Ascending aorta (tissue), 2 donors: ENCODE measurements at regions not wholly inside any gene's neighbourhood (a gene's known extent, or its start where the extent isn't known, plus 50 kb on each side); places are given as distances from the start of the nearest gene placed in this dataset.

Source experiments
- DNase-seq, 2 donors: peaks; one replicate each; pipeline ENCODE4 v3.0.0-alpha.2; 2019; ENCODE audit warnings: low spot score in 2 of 2
- H3K27ac ChIP-seq, 2 donors: fragments of 200-600 bp; sonication (generic); one replicate each; pipeline ENCODE4 v1.5.1; 2016 to 2017; ENCODE audit warnings: mild to moderate bottlenecking in 1 of 2
- H3K27me3 ChIP-seq: fragments of 200-600 bp; sonication (generic); one replicate; pipeline ENCODE4 v1.5.1; 2017
- H3K36me3 ChIP-seq, 2 donors: fragments of 200-600 bp; sonication (generic); one replicate each; pipeline ENCODE4 v1.5.1; 2016
- H3K4me1 ChIP-seq, 2 donors: fragments of 200-600 bp; sonication (generic); one replicate each; pipeline ENCODE4 v1.5.1; 2016 to 2017; ENCODE audit warnings: mild to moderate bottlenecking in 1 of 2
- H3K4me3 ChIP-seq, 2 donors: fragments of 200-600 bp; sonication (generic); one replicate each; pipeline ENCODE4 v1.5.1; 2016 to 2017; ENCODE audit warnings: mild to moderate bottlenecking in 1 of 2
- H3K9me3 ChIP-seq, 2 donors: fragments of 200-600 bp; sonication (generic); one replicate each; pipeline ENCODE4 v1.5.1; 2016
- intact Hi-C: fragments of 100-400 bp; cut with DNase I; formaldehyde crosslinking; loops from one replicate; pipeline ENCODE4 v1.15.1; 2023
- TF ChIP-seq, protein P1 (sequence below), 3 experiments: fragments of 200-600 bp in 2 of 3; fragments of 450-650 bp in 1 of 3; sonication (generic) in 2 of 3; IDR thresholded peaks; one replicate each; pipeline ENCODE4 v1.5.1; 2016 to 2019; ENCODE audit warnings: antibody characterized with exemption in 3 of 3, mild to moderate bottlenecking in 1 of 3, moderate library complexity in 1 of 3

DNA sequence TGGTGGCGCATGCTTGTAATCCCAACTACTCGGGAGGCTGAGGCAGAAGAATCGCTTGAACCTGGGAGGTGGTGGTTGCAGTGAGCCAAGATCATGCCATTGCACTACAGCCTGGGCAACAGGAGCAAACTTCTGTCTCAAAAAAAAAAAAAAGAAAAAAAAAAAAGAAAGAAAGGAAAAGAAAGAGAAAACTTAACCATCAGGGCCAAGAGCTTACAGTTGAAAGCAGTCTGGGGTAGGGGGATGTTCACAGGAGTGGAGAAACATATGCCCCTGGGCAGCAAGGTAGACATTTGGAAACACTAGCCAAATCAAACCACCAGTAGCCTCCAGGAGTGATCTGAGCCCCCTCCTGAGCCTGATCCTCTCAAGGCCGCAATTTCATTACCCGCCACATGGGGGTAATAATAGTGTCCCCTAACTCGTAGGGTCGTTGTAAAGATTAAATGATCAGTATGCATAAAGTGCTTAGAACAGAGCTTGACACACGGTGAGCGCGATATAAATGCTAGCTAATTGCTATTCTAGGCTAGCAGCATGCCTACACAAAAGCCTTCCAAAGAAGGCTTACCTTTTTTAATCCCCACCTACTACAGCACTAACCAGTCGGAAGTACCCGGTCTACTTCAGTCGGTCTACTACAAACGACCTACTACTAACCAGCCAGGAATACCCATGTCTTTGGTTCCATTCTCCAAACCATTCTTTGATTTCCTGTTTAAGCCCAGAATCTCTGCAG lies 274.3 kb upstream of the NEBL start:
- H3K9me3 ChIP-seq: no peaks in the 10 kb centered on the region
- intact Hi-C loops: no loop called here
- no peak for DNase-seq
- H3K4me3 ChIP-seq: no peak overlapping the region
- H3K27ac ChIP-seq: no peak overlapping the region
- peaks cover 0 to 2% of the 10 kb centered on the region in 2 donors for H3K4me1 ChIP-seq
- no peaks in the 10 kb centered on the region for H3K36me3 ChIP-seq
- H3K27me3 ChIP-seq: peaks cover 4% of the 10 kb centered on the region
- TF ChIP-seq, protein P1, sequence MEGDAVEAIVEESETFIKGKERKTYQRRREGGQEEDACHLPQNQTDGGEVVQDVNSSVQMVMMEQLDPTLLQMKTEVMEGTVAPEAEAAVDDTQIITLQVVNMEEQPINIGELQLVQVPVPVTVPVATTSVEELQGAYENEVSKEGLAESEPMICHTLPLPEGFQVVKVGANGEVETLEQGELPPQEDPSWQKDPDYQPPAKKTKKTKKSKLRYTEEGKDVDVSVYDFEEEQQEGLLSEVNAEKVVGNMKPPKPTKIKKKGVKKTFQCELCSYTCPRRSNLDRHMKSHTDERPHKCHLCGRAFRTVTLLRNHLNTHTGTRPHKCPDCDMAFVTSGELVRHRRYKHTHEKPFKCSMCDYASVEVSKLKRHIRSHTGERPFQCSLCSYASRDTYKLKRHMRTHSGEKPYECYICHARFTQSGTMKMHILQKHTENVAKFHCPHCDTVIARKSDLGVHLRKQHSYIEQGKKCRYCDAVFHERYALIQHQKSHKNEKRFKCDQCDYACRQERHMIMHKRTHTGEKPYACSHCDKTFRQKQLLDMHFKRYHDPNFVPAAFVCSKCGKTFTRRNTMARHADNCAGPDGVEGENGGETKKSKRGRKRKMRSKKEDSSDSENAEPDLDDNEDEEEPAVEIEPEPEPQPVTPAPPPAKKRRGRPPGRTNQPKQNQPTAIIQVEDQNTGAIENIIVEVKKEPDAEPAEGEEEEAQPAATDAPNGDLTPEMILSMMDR (IDR thresholded peaks at IDR 0.05): no peak

DNA sequence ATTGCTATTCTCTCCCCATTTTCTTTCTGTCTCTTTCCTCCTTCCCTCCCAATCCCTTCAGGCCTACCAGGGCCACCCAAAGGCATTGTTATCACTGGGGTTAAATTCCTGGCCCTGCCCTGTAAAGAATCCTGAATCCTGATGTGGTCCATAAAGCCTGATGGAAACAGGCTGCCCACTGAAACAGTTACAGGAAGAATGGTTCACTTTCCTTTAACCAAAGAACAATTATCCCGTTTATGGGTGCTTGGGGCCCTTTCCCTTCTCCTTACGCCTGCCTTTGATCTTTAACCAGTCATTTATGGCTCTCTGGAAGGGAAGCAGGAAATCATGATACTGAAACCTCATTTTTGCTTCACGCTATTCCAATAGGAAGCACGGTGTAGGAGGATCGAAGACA lies 273.1 kb upstream of the NEBL start:
- Histone ChIP-seq H3K9me3 (no peaks in the 10 kb centered on the region), H3K4me1 (peaks cover 0 to 2% of the 10 kb centered on the region in 2 donors), H3K4me3 (no peak overlapping the region), H3K27ac (no peak overlapping the region), H3K36me3 (no peaks in the 10 kb centered on the region), H3K27me3 (peaks cover 4% of the 10 kb centered on the region)
- intact Hi-C loops: no loop called here
- TF ChIP-seq, protein P1 (IDR thresholded peaks at IDR 0.05): no peak
- DNase-seq: no peak

DNA sequence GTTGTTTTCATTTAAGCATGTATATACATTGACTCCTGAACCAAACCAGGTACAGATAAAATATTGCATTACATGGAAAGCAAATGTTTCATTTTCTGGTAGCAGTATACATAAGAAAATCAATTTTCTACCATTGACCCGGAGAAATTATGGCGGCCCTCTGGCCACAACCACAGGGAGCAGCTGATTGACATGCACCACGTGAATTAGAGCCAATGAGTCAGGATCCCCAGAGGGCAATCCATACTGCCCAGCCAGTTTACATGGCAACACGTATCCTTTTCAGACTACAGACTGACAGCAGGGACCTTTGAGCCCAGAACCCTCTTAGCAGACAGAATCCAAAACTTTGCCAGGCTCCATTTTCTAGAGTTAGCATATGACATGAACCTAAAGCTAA lies 272.2 kb upstream of the NEBL start:
- H3K4me3 ChIP-seq: no peak overlapping the region
- no peak for DNase-seq
- TF ChIP-seq, protein P1 (IDR thresholded peaks at IDR 0.05): no peak
- peaks cover 4% of the 10 kb centered on the region for H3K27me3 ChIP-seq
- no peaks in the 10 kb centered on the region for H3K36me3 ChIP-seq
- no peaks in the 10 kb centered on the region for H3K9me3 ChIP-seq
- peaks cover 0 to 2% of the 10 kb centered on the region in 2 donors for H3K4me1 ChIP-seq
- intact Hi-C loops: no loop called here
- no peak overlapping the region for H3K27ac ChIP-seq

DNA sequence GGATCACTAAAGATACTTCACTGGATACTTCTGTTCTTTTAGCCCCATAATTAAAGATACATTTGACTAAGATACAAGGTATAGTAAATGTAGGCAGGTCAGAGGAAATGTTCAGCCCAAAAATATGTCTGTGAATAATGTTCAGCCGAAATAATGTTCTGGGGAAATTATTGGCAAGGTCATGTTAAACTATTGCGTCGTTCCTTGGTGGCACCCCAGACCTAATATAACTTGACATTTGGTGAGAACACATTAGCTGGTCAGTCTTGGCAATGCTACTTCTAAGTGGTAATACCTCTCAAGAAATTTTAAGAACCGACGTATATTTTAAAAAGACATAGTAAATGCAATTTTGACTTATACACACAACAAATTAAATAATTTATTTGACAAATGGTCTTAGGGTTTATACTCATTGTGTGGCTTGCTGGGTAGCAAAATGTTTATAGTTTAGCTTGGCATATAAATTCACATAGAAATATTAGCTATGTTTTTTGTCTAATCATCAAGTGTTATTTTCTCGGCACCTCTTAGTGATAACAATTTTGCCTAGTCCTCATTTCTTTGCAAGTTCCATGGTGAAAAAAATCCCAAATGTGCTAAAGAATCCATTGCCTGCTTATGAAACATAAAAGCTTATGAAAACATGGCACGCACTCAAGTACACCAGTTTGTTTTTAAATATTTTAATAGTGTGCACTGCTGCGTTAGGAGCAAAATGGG lies 270.3 kb upstream of the NEBL start:
- intact Hi-C loops: no loop called here
- H3K36me3 ChIP-seq: no peaks in the 10 kb centered on the region
- H3K27me3 ChIP-seq: no peaks in the 10 kb centered on the region
- no peak for DNase-seq
- H3K4me3 ChIP-seq: no peak overlapping the region
- H3K27ac ChIP-seq: no peak overlapping the region
- TF ChIP-seq, protein P1 (IDR thresholded peaks at IDR 0.05): no peak
- H3K9me3 ChIP-seq: no peaks in the 10 kb centered on the region
- H3K4me1 ChIP-seq: no peaks in the 10 kb centered on the region

DNA sequence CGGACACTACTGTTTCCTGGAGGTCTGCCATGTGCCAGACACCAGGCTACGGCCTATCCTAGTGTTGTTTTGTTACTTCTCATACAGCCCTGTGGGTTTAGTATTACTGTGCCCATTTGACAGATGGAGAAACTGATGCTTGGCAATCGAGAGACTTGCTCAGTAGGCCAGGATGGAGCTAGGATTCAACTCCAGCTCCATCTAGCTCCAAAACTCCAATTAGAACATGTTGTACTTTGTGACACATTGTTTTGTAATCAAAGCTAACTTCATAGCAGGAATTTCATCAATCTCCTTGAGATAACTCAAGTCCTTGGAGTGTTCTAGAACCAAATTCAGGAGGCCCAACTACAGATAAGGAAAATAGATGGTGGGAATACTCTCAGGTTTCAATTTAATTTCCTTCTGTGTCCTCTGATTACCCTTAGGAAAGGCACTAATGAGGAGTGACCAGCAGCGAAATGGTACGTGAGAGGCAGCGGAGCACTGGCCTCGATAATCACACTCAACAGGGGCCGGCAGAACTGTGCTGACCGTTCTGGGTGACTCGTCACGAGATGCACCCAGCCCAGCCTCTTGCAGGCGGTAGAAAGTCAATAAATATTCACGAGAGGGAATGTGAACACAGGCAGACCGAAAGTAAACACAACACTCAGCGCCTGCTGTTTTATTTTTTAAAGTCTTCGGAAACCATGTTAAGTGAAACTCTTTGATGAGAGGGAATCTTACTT lies 269.6 kb upstream of the NEBL start:
- Histone ChIP-seq H3K27me3 (no peaks in the 10 kb centered on the region), H3K4me3 (no peak overlapping the region), H3K4me1 (no peaks in the 10 kb centered on the region), H3K9me3 (no peaks in the 10 kb centered on the region), H3K36me3 (no peaks in the 10 kb centered on the region), H3K27ac (no peak overlapping the region)
- TF ChIP-seq, protein P1 (IDR thresholded peaks at IDR 0.05): no peak
- no peak for DNase-seq
- intact Hi-C loops: no loop called here
